ENCODE measurements at regions not wholly inside any gene's neighbourhood (a gene's known extent, or its start where the extent isn't known, plus 50 kb on each side); places are given as distances from the start of the nearest gene placed in this dataset.

GRCh38 chr1:172717722-172718465 lies 59.0 kb downstream of the FASLG start:
- no peak overlapping the region for H2BK5ac ChIP-seq (ENCODE audit: low read depth, low read length, poor library complexity, severe bottlenecking)
- peaks cover 4% of the 10 kb centered on the region; the same call in 1 of the 2 replicates for H3K4me1 ChIP-seq (ENCODE audit: control insufficient read depth, insufficient read depth, low read length)
- H3K4me2 ChIP-seq (ENCODE audit: low read depth, low read length) = no peak overlapping the region
- H3K9me3 ChIP-seq (ENCODE audit: control insufficient read depth, insufficient read depth, low read length) = no peaks in the 10 kb centered on the region
- no peaks in the 10 kb centered on the region for H3K36me3 ChIP-seq (ENCODE audit: control insufficient read depth, insufficient read depth, low read length)
- no peak overlapping the region for H3K27ac ChIP-seq (ENCODE audit: insufficient read depth, low read length)
- DNase-seq (peak; percentile 10), ATAC-seq (ENCODE audit: low read depth) (no peak)
- no peaks in the 10 kb centered on the region for H3K9me1 ChIP-seq (ENCODE audit: insufficient read depth, low read length)
- H4K20me1 ChIP-seq (ENCODE audit: insufficient read depth, low read length) = no peaks in the 10 kb centered on the region
- H3K56ac ChIP-seq (ENCODE audit: extremely low read depth, insufficient read depth, low read length) = no peak overlapping the region
- no peaks in the 10 kb centered on the region for H3K79me1 ChIP-seq (ENCODE audit: low read depth in 1 of 2, low read length in 2 of 2)
- H3K18ac ChIP-seq (ENCODE audit: low read depth, low read length) = no peak overlapping the region; the same call in 1 of the 2 replicates
- no peak overlapping the region for H3K4me3 ChIP-seq (ENCODE audit: insufficient read depth, low read depth, low read length)
- POLR2A ChIA-PET (ENCODE audit: unreplicated experiment) = no interaction called here
- peak overlapping the region; percentile 42; the same call in 1 of the 2 replicates for H4K5ac ChIP-seq (ENCODE audit: low read depth, low read length)
- intact Hi-C loops (cut with micrococcal nuclease) (loop anchor here (5.0 kb wide), 2 partner anchors 81 to 716 kb away; no protein-coding TSS in a partner anchor), dilution Hi-C loops (cut with HindIII; ENCODE audit: low sequenced_read_pairs, unreplicated experiment) (no loop called here), in situ Hi-C loops (cut with MboI; ENCODE audit: low sequenced_read_pairs) (loop anchor here (5.0 to 25.0 kb wide), 2 partner anchors 266 to 706 kb away; no protein-coding TSS in a partner anchor)
- no peak overlapping the region for H3K14ac ChIP-seq (replicated peaks; ENCODE audit: low read depth, low read length)
- H3K9ac ChIP-seq (ENCODE audit: low read depth, low read length) = no peak overlapping the region
- no peaks in the 10 kb centered on the region for H3K27me3 ChIP-seq (ENCODE audit: control insufficient read depth, insufficient read depth, low read length)
- TF ChIP-seq NFE2L2 (IDR thresholded peaks at IDR 0.05; ENCODE audit: low read depth, low read length) (peak; percentile 27; the same call in 1 of the 2 replicates), USF2 (IDR thresholded peaks at IDR 0.05; ENCODE audit: low read depth, low read length) (peak; percentile 68), CHD1 (IDR thresholded peaks at IDR 0.05; ENCODE audit: low read depth, low read length) (no peak), FOS (IDR thresholded peaks at IDR 0.05; ENCODE audit: low read depth, low read length) (no peak)
- no peak overlapping the region for H2BK20ac ChIP-seq (ENCODE audit: low read depth, low read length)
- H2BK120ac ChIP-seq (ENCODE audit: low read depth, low read length) = no peak overlapping the region
- 0% methylated on average over 1 of the region's 3 CpGs; no CpG with 5 or more reads in 1 of the 2 experiments for WGBS, 2 experiments (ENCODE audit: extremely low coverage in 2 of 2, insufficient read length in 1 of 2)
- H4K91ac ChIP-seq (ENCODE audit: insufficient read depth, low read depth, low read length) = no peak overlapping the region
- H2AK5ac ChIP-seq (ENCODE audit: low read depth, low read length) = peak overlapping the region; percentile 30; the same call in 1 of the 2 replicates
- no peak overlapping the region for H3K4ac ChIP-seq (ENCODE audit: low read depth, low read length)
- CTCF ChIA-PET = interaction anchor here (0.8 kb wide), 1 partner anchor 14 kb away, joined by 3 read pairs; no protein-coding TSS in a partner anchor
- peak overlapping the region; percentile 12; the same call in 1 of the 3 replicates for H2BK15ac ChIP-seq (ENCODE audit: low read depth, low read length)
- no peak overlapping the region for H3K23ac ChIP-seq (ENCODE audit: low read depth, low read length)
- H2AFZ ChIP-seq (replicated peaks; ENCODE audit: low read length, poor library complexity) = no peak overlapping the region
- no TSS peak for BruUV-seq (replicated peaks)
- no peak overlapping the region for H2AK9ac ChIP-seq (replicated peaks; ENCODE audit: low read depth, low read length, poor library complexity)
- no peak overlapping the region for H4K8ac ChIP-seq (ENCODE audit: low read depth in 2 of 2, low read length in 2 of 2)

All from IMR-90 (cell line).